ENCODE measurements at regions not wholly inside any gene's neighbourhood (a gene's known extent, or its start where the extent isn't known, plus 50 kb on each side); places are given as distances from the start of the nearest gene placed in this dataset.

DNA sequence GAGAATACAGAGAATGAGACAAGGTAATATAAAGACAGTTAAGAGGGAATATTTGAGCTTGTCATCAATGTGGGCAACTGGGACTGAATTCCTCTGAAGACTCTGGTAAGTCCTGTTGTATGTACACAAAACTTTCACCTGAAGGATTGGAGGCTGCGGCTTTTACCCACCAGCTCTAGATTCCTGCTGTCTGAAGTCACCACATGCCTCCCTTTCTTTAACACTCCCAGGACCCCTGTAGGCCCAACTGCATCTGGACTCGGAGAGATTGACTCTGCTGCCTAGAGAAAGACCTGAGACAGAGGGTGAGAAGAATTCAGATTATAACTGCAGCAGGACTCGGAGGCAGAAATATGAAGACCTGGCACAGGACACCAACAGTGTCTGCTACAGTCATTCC lies 1048.0 kb downstream of the PDHA2 start:
- TF ChIP-seq, protein P1, sequence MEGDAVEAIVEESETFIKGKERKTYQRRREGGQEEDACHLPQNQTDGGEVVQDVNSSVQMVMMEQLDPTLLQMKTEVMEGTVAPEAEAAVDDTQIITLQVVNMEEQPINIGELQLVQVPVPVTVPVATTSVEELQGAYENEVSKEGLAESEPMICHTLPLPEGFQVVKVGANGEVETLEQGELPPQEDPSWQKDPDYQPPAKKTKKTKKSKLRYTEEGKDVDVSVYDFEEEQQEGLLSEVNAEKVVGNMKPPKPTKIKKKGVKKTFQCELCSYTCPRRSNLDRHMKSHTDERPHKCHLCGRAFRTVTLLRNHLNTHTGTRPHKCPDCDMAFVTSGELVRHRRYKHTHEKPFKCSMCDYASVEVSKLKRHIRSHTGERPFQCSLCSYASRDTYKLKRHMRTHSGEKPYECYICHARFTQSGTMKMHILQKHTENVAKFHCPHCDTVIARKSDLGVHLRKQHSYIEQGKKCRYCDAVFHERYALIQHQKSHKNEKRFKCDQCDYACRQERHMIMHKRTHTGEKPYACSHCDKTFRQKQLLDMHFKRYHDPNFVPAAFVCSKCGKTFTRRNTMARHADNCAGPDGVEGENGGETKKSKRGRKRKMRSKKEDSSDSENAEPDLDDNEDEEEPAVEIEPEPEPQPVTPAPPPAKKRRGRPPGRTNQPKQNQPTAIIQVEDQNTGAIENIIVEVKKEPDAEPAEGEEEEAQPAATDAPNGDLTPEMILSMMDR (conservative IDR thresholded peaks at IDR 0.05; ENCODE audit: low read length), result no peak
- no peak for TF ChIP-seq EZH2phosphoT487 (IDR thresholded peaks at IDR 0.05; ENCODE audit: borderline replicate concordance)
